ENCODE measurements at regions not wholly inside any gene's neighbourhood (a gene's known extent, or its start where the extent isn't known, plus 50 kb on each side); places are given as distances from the start of the nearest gene placed in this dataset.

DNA sequence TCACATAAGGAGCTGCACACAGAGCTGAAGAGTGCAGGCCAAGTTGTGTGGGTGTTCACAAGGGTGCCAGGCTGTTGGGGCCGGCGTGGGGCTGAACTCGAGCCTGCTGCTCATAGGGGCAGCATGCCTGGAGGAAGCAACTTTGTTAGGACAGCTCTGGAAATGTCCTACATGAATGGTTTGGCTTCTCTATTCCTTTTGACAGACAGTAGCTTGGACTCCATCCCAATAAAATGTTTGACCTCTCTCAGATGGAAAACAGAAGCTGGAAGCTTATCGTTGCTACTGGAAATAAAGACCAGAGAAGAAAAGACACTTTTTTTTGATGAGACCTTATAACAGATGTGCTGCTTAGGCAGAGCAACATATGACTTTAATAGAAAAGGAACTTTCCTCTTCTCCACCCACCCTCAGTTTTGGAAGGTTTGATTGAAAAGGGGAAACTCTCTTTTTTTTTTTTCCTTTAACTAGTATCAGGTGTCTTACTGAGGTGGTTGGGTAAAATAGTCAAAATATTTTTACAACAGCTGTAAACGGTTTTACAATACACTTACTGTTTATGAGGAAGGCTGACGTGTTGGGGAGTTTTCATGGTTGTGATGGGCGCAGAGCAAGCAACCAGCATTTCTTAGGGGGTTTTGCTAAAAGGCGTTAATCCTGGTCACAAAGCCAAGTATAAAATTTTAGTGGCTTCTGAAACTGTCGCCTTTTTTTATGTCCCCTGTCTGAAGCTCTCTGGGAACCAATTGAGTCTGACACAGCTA lies 80.7 kb upstream of the EEF1E1 start:
- FAIRE-seq = no peak
- ChIA-PET CTCF (interaction anchor here (0.6 to 1.8 kb wide), 5 partner anchors 9 to 587 kb away, joined by 3 to 8 read pairs (median 3); no protein-coding TSS in a partner anchor), SMC1A (ENCODE audit: uncharacterized antibody, unreplicated experiment) (interaction anchor here (0.7 to 2.0 kb wide), 5 partner anchors 10 to 118 kb away, joined by 3 to 12 read pairs (median 4); no protein-coding TSS in a partner anchor), RAD21 (ENCODE audit: unreplicated experiment) (interaction anchor here (0.6 to 2.3 kb wide), 5 partner anchors 31 to 118 kb away, joined by 3 to 17 read pairs (median 3); no protein-coding TSS in a partner anchor), POLR2A (interaction anchor here (0.6 kb wide), 1 partner anchor 43 kb away, joined by 9 read pairs; no protein-coding TSS in a partner anchor)
- Histone ChIP-seq H3K4me1 (ENCODE audit: control insufficient read depth, insufficient read depth, low read length) (no peaks in the 10 kb centered on the region), H4K20me1 (ENCODE audit: control insufficient read depth, insufficient read depth) (no peaks in the 10 kb centered on the region), H3K36me3 (ENCODE audit: control insufficient read depth in 2 of 2, insufficient read depth in 2 of 2, low read length in 1 of 2) (no peaks in the 10 kb centered on the region), H3K9me3 (replicated peaks; ENCODE audit: control insufficient read depth, insufficient read depth, low read length) (no peaks in the 10 kb centered on the region), H2AFZ (ENCODE audit: control insufficient read depth, low read depth, low read length) (no peak overlapping the region), H3K4me2 (ENCODE audit: control insufficient read depth, insufficient read depth) (no peak overlapping the region), H3K9ac (ENCODE audit: control insufficient read depth, insufficient read depth, low read length) (no peak overlapping the region), H3K27me3 (replicated peaks in 1 of 2; ENCODE audit: control insufficient read depth in 2 of 2, insufficient read depth in 2 of 2, low read length in 1 of 2) (no peaks in the 10 kb centered on the region), H3K4me3 (no peak overlapping the region), H3K79me2 (ENCODE audit: control insufficient read depth, insufficient read depth, low read length) (no peaks in the 10 kb centered on the region), H3K27ac (ENCODE audit: control insufficient read depth, insufficient read depth) (no peak overlapping the region)
- ATAC-seq = peak; percentile 73
- intact Hi-C loops (cut with micrococcal nuclease; ENCODE audit: unreplicated experiment) (no loop called here), in situ Hi-C loops (cut with MboI) (no loop called here)
- WGBS (ENCODE audit: insufficient coverage, insufficient replicate concordance, low lambda C conversion rate, missing lambda C conversion rate) = 38% methylated on average over 9 of the region's 9 CpGs
- BruUV-seq (replicated peaks) = no TSS peak
- no peak for DNase-seq (ENCODE audit: low read depth, low spot score)
- no peak for TF ChIP-seq YBX1 (IDR thresholded peaks at IDR 0.05)
- TF ChIP-seq, protein P1, sequence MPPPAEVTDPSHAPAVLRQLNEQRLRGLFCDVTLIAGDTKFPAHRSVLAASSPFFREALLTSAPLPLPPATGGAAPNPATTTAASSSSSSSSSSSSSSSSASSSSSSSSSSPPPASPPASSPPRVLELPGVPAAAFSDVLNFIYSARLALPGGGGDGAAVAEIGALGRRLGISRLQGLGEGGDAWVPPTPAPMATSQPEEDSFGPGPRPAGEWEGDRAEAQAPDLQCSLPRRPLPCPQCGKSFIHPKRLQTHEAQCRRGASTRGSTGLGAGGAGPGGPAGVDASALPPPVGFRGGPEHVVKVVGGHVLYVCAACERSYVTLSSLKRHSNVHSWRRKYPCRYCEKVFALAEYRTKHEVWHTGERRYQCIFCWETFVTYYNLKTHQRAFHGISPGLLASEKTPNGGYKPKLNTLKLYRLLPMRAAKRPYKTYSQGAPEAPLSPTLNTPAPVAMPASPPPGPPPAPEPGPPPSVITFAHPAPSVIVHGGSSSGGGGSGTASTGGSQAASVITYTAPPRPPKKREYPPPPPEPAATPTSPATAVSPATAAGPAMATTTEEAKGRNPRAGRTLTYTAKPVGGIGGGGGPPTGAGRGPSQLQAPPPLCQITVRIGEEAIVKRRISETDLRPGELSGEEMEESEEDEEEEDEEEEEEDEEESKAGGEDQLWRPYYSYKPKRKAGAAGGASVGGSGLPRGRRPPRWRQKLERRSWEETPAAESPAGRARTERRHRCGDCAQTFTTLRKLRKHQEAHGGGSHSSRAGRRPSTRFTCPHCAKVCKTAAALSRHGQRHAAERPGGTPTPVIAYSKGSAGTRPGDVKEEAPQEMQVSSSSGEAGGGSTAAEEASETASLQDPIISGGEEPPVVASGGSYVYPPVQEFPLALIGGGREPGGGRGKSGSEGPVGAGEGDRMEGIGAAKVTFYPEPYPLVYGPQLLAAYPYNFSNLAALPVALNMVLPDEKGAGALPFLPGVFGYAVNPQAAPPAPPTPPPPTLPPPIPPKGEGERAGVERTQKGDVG (CRISPR knock-in tag; IDR thresholded peaks at IDR 0.05) = no peak
- TF ChIP-seq, protein P2, sequence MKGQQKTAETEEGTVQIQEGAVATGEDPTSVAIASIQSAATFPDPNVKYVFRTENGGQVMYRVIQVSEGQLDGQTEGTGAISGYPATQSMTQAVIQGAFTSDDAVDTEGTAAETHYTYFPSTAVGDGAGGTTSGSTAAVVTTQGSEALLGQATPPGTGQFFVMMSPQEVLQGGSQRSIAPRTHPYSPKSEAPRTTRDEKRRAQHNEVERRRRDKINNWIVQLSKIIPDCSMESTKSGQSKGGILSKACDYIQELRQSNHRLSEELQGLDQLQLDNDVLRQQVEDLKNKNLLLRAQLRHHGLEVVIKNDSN (IDR thresholded peaks at IDR 0.05; ENCODE audit: borderline replicate concordance, extremely low read length, insufficient read depth, low read depth, low read length) = no peak
- TF ChIP-seq, protein P3, sequence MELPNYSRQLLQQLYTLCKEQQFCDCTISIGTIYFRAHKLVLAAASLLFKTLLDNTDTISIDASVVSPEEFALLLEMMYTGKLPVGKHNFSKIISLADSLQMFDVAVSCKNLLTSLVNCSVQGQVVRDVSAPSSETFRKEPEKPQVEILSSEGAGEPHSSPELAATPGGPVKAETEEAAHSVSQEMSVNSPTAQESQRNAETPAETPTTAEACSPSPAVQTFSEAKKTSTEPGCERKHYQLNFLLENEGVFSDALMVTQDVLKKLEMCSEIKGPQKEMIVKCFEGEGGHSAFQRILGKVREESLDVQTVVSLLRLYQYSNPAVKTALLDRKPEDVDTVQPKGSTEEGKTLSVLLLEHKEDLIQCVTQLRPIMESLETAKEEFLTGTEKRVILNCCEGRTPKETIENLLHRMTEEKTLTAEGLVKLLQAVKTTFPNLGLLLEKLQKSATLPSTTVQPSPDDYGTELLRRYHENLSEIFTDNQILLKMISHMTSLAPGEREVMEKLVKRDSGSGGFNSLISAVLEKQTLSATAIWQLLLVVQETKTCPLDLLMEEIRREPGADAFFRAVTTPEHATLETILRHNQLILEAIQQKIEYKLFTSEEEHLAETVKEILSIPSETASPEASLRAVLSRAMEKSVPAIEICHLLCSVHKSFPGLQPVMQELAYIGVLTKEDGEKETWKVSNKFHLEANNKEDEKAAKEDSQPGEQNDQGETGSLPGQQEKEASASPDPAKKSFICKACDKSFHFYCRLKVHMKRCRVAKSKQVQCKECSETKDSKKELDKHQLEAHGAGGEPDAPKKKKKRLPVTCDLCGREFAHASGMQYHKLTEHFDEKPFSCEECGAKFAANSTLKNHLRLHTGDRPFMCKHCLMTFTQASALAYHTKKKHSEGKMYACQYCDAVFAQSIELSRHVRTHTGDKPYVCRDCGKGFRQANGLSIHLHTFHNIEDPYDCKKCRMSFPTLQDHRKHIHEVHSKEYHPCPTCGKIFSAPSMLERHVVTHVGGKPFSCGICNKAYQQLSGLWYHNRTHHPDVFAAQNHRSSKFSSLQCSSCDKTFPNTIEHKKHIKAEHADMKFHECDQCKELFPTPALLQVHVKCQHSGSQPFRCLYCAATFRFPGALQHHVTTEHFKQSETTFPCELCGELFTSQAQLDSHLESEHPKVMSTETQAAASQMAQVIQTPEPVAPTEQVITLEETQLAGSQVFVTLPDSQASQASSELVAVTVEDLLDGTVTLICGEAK (IDR thresholded peaks at IDR 0.05; ENCODE audit: borderline replicate concordance) = no peak
- TF ChIP-seq KAT2A (conservative IDR thresholded peaks at IDR 0.05; ENCODE audit: control insufficient read depth, low read depth, low read length) = no peak
- no peak for TF ChIP-seq RUNX3 (IDR thresholded peaks at IDR 0.05; ENCODE audit: low read length)
- TF ChIP-seq, protein P4, sequence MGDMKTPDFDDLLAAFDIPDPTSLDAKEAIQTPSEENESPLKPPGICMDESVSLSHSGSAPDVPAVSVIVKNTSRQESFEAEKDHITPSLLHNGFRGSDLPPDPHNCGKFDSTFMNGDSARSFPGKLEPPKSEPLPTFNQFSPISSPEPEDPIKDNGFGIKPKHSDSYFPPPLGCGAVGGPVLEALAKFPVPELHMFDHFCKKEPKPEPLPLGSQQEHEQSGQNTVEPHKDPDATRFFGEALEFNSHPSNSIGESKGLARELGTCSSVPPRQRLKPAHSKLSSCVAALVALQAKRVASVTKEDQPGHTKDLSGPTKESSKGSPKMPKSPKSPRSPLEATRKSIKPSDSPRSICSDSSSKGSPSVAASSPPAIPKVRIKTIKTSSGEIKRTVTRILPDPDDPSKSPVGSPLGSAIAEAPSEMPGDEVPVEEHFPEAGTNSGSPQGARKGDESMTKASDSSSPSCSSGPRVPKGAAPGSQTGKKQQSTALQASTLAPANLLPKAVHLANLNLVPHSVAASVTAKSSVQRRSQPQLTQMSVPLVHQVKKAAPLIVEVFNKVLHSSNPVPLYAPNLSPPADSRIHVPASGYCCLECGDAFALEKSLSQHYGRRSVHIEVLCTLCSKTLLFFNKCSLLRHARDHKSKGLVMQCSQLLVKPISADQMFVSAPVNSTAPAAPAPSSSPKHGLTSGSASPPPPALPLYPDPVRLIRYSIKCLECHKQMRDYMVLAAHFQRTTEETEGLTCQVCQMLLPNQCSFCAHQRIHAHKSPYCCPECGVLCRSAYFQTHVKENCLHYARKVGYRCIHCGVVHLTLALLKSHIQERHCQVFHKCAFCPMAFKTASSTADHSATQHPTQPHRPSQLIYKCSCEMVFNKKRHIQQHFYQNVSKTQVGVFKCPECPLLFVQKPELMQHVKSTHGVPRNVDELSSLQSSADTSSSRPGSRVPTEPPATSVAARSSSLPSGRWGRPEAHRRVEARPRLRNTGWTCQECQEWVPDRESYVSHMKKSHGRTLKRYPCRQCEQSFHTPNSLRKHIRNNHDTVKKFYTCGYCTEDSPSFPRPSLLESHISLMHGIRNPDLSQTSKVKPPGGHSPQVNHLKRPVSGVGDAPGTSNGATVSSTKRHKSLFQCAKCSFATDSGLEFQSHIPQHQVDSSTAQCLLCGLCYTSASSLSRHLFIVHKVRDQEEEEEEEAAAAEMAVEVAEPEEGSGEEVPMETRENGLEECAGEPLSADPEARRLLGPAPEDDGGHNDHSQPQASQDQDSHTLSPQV (IDR thresholded peaks at IDR 0.05) = no peak
- peak; percentile 52; the same call in 1 of the 2 replicates for TF ChIP-seq BMI1 (IDR thresholded peaks at IDR 0.05; ENCODE audit: borderline replicate concordance)
- TF ChIP-seq TCF3 (IDR thresholded peaks at IDR 0.05; ENCODE audit: borderline replicate concordance, insufficient read depth, low read depth, low read length) = no peak
- no peak for TF ChIP-seq NR2F1 (conservative IDR thresholded peaks at IDR 0.05)
